ENCODE measurements at regions not wholly inside any gene's neighbourhood (a gene's known extent, or its start where the extent isn't known, plus 50 kb on each side); places are given as distances from the start of the nearest gene placed in this dataset.

GRCh38 chr2:236715491-236715961, 145.9 kb downstream of the ACKR3 start:
- no peaks in the 10 kb centered on the region for H3K9me3 ChIP-seq (ENCODE audit: control insufficient read depth, low read length)
- H3K4me1 ChIP-seq (ENCODE audit: control insufficient read depth, insufficient read depth, low read length) = peaks cover 17% of the 10 kb centered on the region
- H3K36me3 ChIP-seq (ENCODE audit: control insufficient read depth, insufficient read depth, low read length) = no peaks in the 10 kb centered on the region
- peaks cover 5% of the 10 kb centered on the region for H3K27me3 ChIP-seq (ENCODE audit: control insufficient read depth, insufficient read depth, low read length)
- no peak overlapping the region for H3K9ac ChIP-seq (ENCODE audit: low read length)
- no peak overlapping the region for H3K4me3 ChIP-seq (ENCODE audit: low read length)

- peaks cover 6% of the 10 kb centered on the region for H3K4me1 ChIP-seq (ENCODE audit: control insufficient read depth, insufficient read depth, low read length)
- no peaks in the 10 kb centered on the region for H3K9me3 ChIP-seq (ENCODE audit: control insufficient read depth, low read length)
- H3K4me3 ChIP-seq (ENCODE audit: low read length) = no peak overlapping the region
- H3K36me3 ChIP-seq (ENCODE audit: control insufficient read depth, insufficient read depth, low read length) = no peaks in the 10 kb centered on the region
- H3K27me3 ChIP-seq (ENCODE audit: control insufficient read depth, insufficient read depth, low read length) = peaks cover 5% of the 10 kb centered on the region
- no peak overlapping the region for H3K9ac ChIP-seq (ENCODE audit: low read length)
These were observed 147.5 kb downstream of the ACKR3 start for GRCh38 chr2:236717120-236717519.

- Histone ChIP-seq H3K36me3 (ENCODE audit: control insufficient read depth, insufficient read depth, low read length) (no peaks in the 10 kb centered on the region), H3K9ac (ENCODE audit: low read length) (no peak overlapping the region), H3K4me1 (ENCODE audit: control insufficient read depth, insufficient read depth, low read length) (peaks cover 4% of the 10 kb centered on the region)
These were observed 148.1 kb downstream of the ACKR3 start for GRCh38 chr2:236717729-236718128.

GRCh38 chr2:236718207-236718992, 148.8 kb downstream of the ACKR3 start:
- H3K9ac ChIP-seq (ENCODE audit: low read length) = no peak overlapping the region
- no peaks in the 10 kb centered on the region for H3K9me3 ChIP-seq (ENCODE audit: control insufficient read depth, low read length)
- no peaks in the 10 kb centered on the region for H3K36me3 ChIP-seq (ENCODE audit: control insufficient read depth, insufficient read depth, low read length)
- no peak overlapping the region for H3K4me3 ChIP-seq (ENCODE audit: low read length)
- H3K4me1 ChIP-seq (ENCODE audit: control insufficient read depth, insufficient read depth, low read length) = peaks cover 4% of the 10 kb centered on the region
- peaks cover 5% of the 10 kb centered on the region for H3K27me3 ChIP-seq (ENCODE audit: control insufficient read depth, insufficient read depth, low read length)

More at GRCh38 chr2:236717729-236718128, 148.1 kb downstream of the ACKR3 start:
- H3K27me3 ChIP-seq (ENCODE audit: control insufficient read depth, insufficient read depth, low read length) = peaks cover 5% of the 10 kb centered on the region
- no peaks in the 10 kb centered on the region for H3K9me3 ChIP-seq (ENCODE audit: control insufficient read depth, low read length)
- H3K4me3 ChIP-seq (ENCODE audit: low read length) = no peak overlapping the region

- Histone ChIP-seq H3K4me1 (ENCODE audit: control insufficient read depth, insufficient read depth, low read length) (peaks cover 4% of the 10 kb centered on the region), H3K27me3 (ENCODE audit: control insufficient read depth, insufficient read depth, low read length) (peaks cover 5% of the 10 kb centered on the region), H3K9me3 (ENCODE audit: control insufficient read depth, low read length) (no peaks in the 10 kb centered on the region), H3K4me3 (ENCODE audit: low read length) (no peak overlapping the region), H3K36me3 (ENCODE audit: control insufficient read depth, insufficient read depth, low read length) (no peaks in the 10 kb centered on the region), H3K9ac (ENCODE audit: low read length) (no peak overlapping the region)
These were observed 149.6 kb downstream of the ACKR3 start for GRCh38 chr2:236719192-236719635.

GRCh38 chr2:236720974-236721540, 151.4 kb downstream of the ACKR3 start:
- Histone ChIP-seq H3K36me3 (ENCODE audit: control insufficient read depth, insufficient read depth, low read length) (no peaks in the 10 kb centered on the region), H3K4me3 (ENCODE audit: low read length) (no peak overlapping the region), H3K9ac (ENCODE audit: low read length) (no peak overlapping the region), H3K4me1 (ENCODE audit: control insufficient read depth, insufficient read depth, low read length) (no peaks in the 10 kb centered on the region), H3K9me3 (ENCODE audit: control insufficient read depth, low read length) (no peaks in the 10 kb centered on the region), H3K27me3 (ENCODE audit: control insufficient read depth, insufficient read depth, low read length) (peaks cover 7% of the 10 kb centered on the region)

GRCh38 chr2:236724200-236724599, 154.6 kb downstream of the ACKR3 start:
- no peaks in the 10 kb centered on the region for H3K4me1 ChIP-seq (ENCODE audit: control insufficient read depth, insufficient read depth, low read length)
- H3K4me3 ChIP-seq (ENCODE audit: low read length) = no peak overlapping the region
- no peak overlapping the region for H3K9ac ChIP-seq (ENCODE audit: low read length)
- no peaks in the 10 kb centered on the region for H3K9me3 ChIP-seq (ENCODE audit: control insufficient read depth, low read length)
- H3K27me3 ChIP-seq (ENCODE audit: control insufficient read depth, insufficient read depth, low read length) = peaks cover 2% of the 10 kb centered on the region
- H3K36me3 ChIP-seq (ENCODE audit: control insufficient read depth, insufficient read depth, low read length) = no peaks in the 10 kb centered on the region

GRCh38 chr2:236726701-236727450, 157.3 kb downstream of the ACKR3 start:
- H3K27me3 ChIP-seq (ENCODE audit: control insufficient read depth, insufficient read depth, low read length) = peaks cover 2% of the 10 kb centered on the region
- H3K4me3 ChIP-seq (ENCODE audit: low read length) = no peak overlapping the region
- H3K4me1 ChIP-seq (ENCODE audit: control insufficient read depth, insufficient read depth, low read length) = no peaks in the 10 kb centered on the region
- no peak overlapping the region for H3K9ac ChIP-seq (ENCODE audit: low read length)
- no peaks in the 10 kb centered on the region for H3K36me3 ChIP-seq (ENCODE audit: control insufficient read depth, insufficient read depth, low read length)
- no peaks in the 10 kb centered on the region for H3K9me3 ChIP-seq (ENCODE audit: control insufficient read depth, low read length)

- H3K9me3 ChIP-seq (ENCODE audit: control insufficient read depth, low read length) = no peaks in the 10 kb centered on the region
- H3K9ac ChIP-seq (ENCODE audit: low read length) = no peak overlapping the region
- peaks cover 2% of the 10 kb centered on the region for H3K27me3 ChIP-seq (ENCODE audit: control insufficient read depth, insufficient read depth, low read length)
- no peak overlapping the region for H3K4me3 ChIP-seq (ENCODE audit: low read length)
- no peaks in the 10 kb centered on the region for H3K36me3 ChIP-seq (ENCODE audit: control insufficient read depth, insufficient read depth, low read length)
- no peaks in the 10 kb centered on the region for H3K4me1 ChIP-seq (ENCODE audit: control insufficient read depth, insufficient read depth, low read length)
These were observed 159.5 kb downstream of the ACKR3 start for GRCh38 chr2:236728916-236729670.

GRCh38 chr2:236730393-236730792, 160.8 kb downstream of the ACKR3 start:
- Histone ChIP-seq H3K9ac (ENCODE audit: low read length) (no peak overlapping the region), H3K4me3 (ENCODE audit: low read length) (no peak overlapping the region)

GRCh38 chr2:236731767-236732580, 162.3 kb downstream of the ACKR3 start:
- peaks cover 3% of the 10 kb centered on the region for H3K27me3 ChIP-seq (ENCODE audit: control insufficient read depth, insufficient read depth, low read length)
- H3K36me3 ChIP-seq (ENCODE audit: control insufficient read depth, insufficient read depth, low read length) = no peaks in the 10 kb centered on the region
- H3K4me3 ChIP-seq (ENCODE audit: low read length) = no peak overlapping the region
- H3K9ac ChIP-seq (ENCODE audit: low read length) = no peak overlapping the region
- no peaks in the 10 kb centered on the region for H3K9me3 ChIP-seq (ENCODE audit: control insufficient read depth, low read length)
- H3K4me1 ChIP-seq (ENCODE audit: control insufficient read depth, insufficient read depth, low read length) = no peaks in the 10 kb centered on the region

More at GRCh38 chr2:236730393-236730792, 160.8 kb downstream of the ACKR3 start:
- no peaks in the 10 kb centered on the region for H3K36me3 ChIP-seq (ENCODE audit: control insufficient read depth, insufficient read depth, low read length)
- H3K9me3 ChIP-seq (ENCODE audit: control insufficient read depth, low read length) = no peaks in the 10 kb centered on the region
- H3K27me3 ChIP-seq (ENCODE audit: control insufficient read depth, insufficient read depth, low read length) = no peaks in the 10 kb centered on the region
- H3K4me1 ChIP-seq (ENCODE audit: control insufficient read depth, insufficient read depth, low read length) = no peaks in the 10 kb centered on the region

Data from mucosa of stomach (tissue), 1 donor.